BJ (cell line): ENCODE measurements at regions not wholly inside any gene's neighbourhood (a gene's known extent, or its start where the extent isn't known, plus 50 kb on each side); places are given as distances from the start of the nearest gene placed in this dataset.

ENCODE experiments used
- CTCF ChIA-PET: fragments of 350-600 bp; formaldehyde crosslinking; extraction: SDS; loops from one replicate; lab custom pipeline; 2021; ENCODE audit warnings: antibody characterized with exemption, inconsistent platforms; lab: Yijun Ruan, JAX
- POLR2A ChIA-PET: fragments of 300-600 bp; sonication (Branson Sonifier 250); formaldehyde crosslinking; extraction: SDS; loops from one replicate; lab custom pipeline; 2021; ENCODE audit warnings: antibody characterized with exemption; lab: Charles Lee
- DNase-seq: peaks from one replicate; pipeline ENCODE4 v3.0.0-alpha.2; 2011; ENCODE audit warnings: low read depth
- H3K27me3 ChIP-seq: 2 replicates; pipeline ENCODE4 v1.6.0; 2011; ENCODE audit warnings: low read length; ENCODE audit not compliant: control insufficient read depth, insufficient read depth
- H3K36me3 ChIP-seq: 2 replicates; pipeline ENCODE4 v1.5.1; 2011; ENCODE audit warnings: low read length; ENCODE audit not compliant: control insufficient read depth, insufficient read depth
- H3K4me3 ChIP-seq: 2 replicates; pipeline ENCODE4 v1.5.1; 2011; ENCODE audit warnings: low read depth, mild to moderate bottlenecking, control low read depth, low read length
- CTCF ChIP-seq: IDR thresholded peaks from 2 replicates; pipeline ENCODE4 v1.5.1; 2011; ENCODE audit warnings: low read depth, mild to moderate bottlenecking, control low read depth, inconsistent platforms, low read length, moderate library complexity; ENCODE audit not compliant: insufficient read depth

DNA sequence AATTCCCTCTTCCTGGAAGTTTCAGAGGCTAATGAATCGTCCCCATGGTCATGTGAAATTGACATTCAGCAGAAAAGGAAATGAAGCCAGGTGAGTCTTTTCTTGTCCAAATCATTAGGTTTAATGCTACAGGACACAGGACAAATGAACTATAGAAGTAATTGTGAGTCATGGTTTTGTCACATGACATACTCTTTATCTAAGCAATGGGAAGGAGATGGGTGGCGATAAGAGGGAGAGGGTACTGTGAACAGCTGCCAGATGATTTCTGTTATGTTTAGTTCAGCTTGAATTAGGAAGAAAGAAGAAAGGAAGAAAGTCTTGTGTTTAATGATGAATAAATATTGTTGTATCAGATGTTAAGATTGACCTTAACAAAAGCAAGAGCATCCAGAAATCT is 515.4 kb upstream of the ZNF717 start:
- ChIA-PET POLR2A (no interaction called here), CTCF (no interaction called here)

DNA sequence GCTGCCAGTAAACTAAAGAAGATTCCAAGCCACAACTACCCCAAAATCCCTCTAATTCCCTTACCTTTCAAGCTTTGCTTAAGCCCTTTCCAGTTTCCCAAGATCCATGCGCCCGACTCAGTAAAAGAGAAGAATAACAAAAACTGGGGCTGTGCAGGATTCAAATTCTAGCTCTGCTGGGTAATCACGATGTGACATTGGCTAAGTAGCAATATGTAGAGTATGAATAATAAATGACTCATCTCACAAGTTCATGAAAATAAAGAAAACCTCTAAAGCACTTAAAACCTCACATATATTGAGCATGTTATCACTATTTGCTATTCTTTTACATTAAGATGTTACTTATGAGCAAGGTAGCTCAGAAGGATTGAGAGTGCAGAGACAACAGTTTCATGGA is 522.2 kb upstream of the ZNF717 start:
- POLR2A ChIA-PET, result no interaction called here
- DNase-seq, result no peak

More for the DNA sequence above, 515.4 kb upstream of the ZNF717 start:
- TF ChIP-seq CTCF, result no peak
- Histone ChIP-seq H3K4me3 (no peak overlapping the region), H3K36me3 (no peaks in the 10 kb centered on the region), H3K27me3 (no peaks in the 10 kb centered on the region)
- no peak for DNase-seq

GRCh38 chr3:76308541-76308940 is 523.2 kb upstream of the ZNF717 start:
- TF ChIP-seq CTCF, result no peak
- ChIA-PET POLR2A (no interaction called here), CTCF (no interaction called here)
- Histone ChIP-seq H3K27me3 (no peaks in the 10 kb centered on the region), H3K4me3 (no peak overlapping the region), H3K36me3 (no peaks in the 10 kb centered on the region)
- no peak for DNase-seq

More for the DNA sequence above, 522.2 kb upstream of the ZNF717 start:
- Histone ChIP-seq H3K27me3 (no peaks in the 10 kb centered on the region), H3K4me3 (no peak overlapping the region), H3K36me3 (no peaks in the 10 kb centered on the region)
- CTCF ChIA-PET, result no interaction called here
- TF ChIP-seq CTCF, result no peak

- no peak for DNase-seq
- ChIA-PET POLR2A (no interaction called here), CTCF (no interaction called here)
- Histone ChIP-seq H3K4me3 (no peak overlapping the region), H3K27me3 (no peaks in the 10 kb centered on the region), H3K36me3 (no peaks in the 10 kb centered on the region)
- TF ChIP-seq CTCF, result no peak
Observed at GRCh38 chr3:76310089-76310488, 524.7 kb upstream of the ZNF717 start.

- H3K27me3 ChIP-seq, result no peaks in the 10 kb centered on the region
- ChIA-PET CTCF (no interaction called here), POLR2A (no interaction called here)
- no peaks in the 10 kb centered on the region for H3K36me3 ChIP-seq
- no peak overlapping the region for H3K4me3 ChIP-seq
- no peak for TF ChIP-seq CTCF
- DNase-seq, result no peak
Observed at GRCh38 chr3:76310667-76311066, 525.3 kb upstream of the ZNF717 start.
